H1 (cell line): ENCODE measurements at regions not wholly inside any gene's neighbourhood (a gene's known extent, or its start where the extent isn't known, plus 50 kb on each side); places are given as distances from the start of the nearest gene placed in this dataset.

ENCODE experiments used
- CTCF ChIA-PET: fragments of 300-600 bp; sonication (Branson Sonifier 250); formaldehyde crosslinking; loops from one replicate; lab custom pipeline; 2021; ENCODE audit not compliant: partially characterized antibody; lab: Charles Lee
- POLR2A ChIA-PET: fragments of 300-600 bp; sonication (Branson Sonifier 250); formaldehyde crosslinking; loops from one replicate; lab custom pipeline; 2021; ENCODE audit warnings: inconsistent platforms; ENCODE audit not compliant: partially characterized antibody; lab: Charles Lee
- DNase-seq, 2 experiments: peaks; one replicate each; pipeline versions ENCODE4 v3.0.0 to v3.0.0-alpha.2; 2010 to 2022; ENCODE audit warnings: low spot score in 2 of 2, low read depth in 1 of 2, mixed read lengths in 1 of 2
- FAIRE-seq: peaks from 2 replicates; lab custom pipeline; 2011; peaks lifted over from hg19 to GRCh38; lab: Jason Lieb, UNC
- H2AFZ ChIP-seq: 2 replicates; pipeline ENCODE4 v1.8.1; 2012; ENCODE audit warnings: low read length, inconsistent platforms
- H2AK5ac ChIP-seq: 2 replicates; pipeline ENCODE4 v1.6.1; 2013; ENCODE audit warnings: low read depth, low read length
- H2BK120ac ChIP-seq: replicated peaks from 2 replicates; pipeline ENCODE3; 2013; ENCODE audit warnings: low read depth, low read length, inconsistent platforms
- H2BK12ac ChIP-seq: 2 replicates; pipeline ENCODE4 v1.6.1; 2013; ENCODE audit warnings: low read depth, low read length
- H2BK15ac ChIP-seq: 2 replicates; pipeline ENCODE4 v1.6.1; 2013; ENCODE audit warnings: low read length
- H2BK20ac ChIP-seq: 2 replicates; pipeline ENCODE4 v1.6.1; 2013; ENCODE audit warnings: low read length
- H2BK5ac ChIP-seq: 2 replicates; pipeline ENCODE4 v1.6.1; 2013; ENCODE audit warnings: low read depth, low read length
- H3K14ac ChIP-seq: 2 replicates; pipeline ENCODE4 v1.6.1; 2013; ENCODE audit warnings: inconsistent platforms; ENCODE audit not compliant: insufficient read length
- H3K18ac ChIP-seq: 2 replicates; pipeline ENCODE4 v1.6.1; 2013; ENCODE audit warnings: low read length; ENCODE audit errors: extremely low read depth
- H3K23ac ChIP-seq: 2 replicates; pipeline ENCODE4 v1.6.1; 2013; ENCODE audit warnings: inconsistent platforms; ENCODE audit not compliant: insufficient read length
- H3K23me2 ChIP-seq: 2 replicates; pipeline ENCODE4 v1.6.1; 2013; ENCODE audit warnings: low read depth, low read length
- H3K27ac ChIP-seq: 2 replicates; pipeline ENCODE4 v1.6.1; 2011; ENCODE audit warnings: low read depth, low read length, inconsistent platforms
- H3K27me3 ChIP-seq, 4 experiments: replicated peaks in 1 of 4; 1 replicate in 1 of 4; 2 replicates in 3 of 4; pipeline versions ENCODE4 v1.6.1 to v1.8.1; 2011 to 2013; ENCODE audit warnings: low read length in 3 of 4, mild to moderate bottlenecking in 3 of 4, inconsistent platforms in 2 of 4, mixed read lengths in 2 of 4, moderate library complexity in 1 of 4; ENCODE audit not compliant: control insufficient read depth in 3 of 4, insufficient read depth in 3 of 4; ENCODE audit errors: extremely low read depth in 1 of 4
- H3K36me3 ChIP-seq, 4 experiments: 2 replicates each; pipeline versions ENCODE4 v1.6.1 to v1.8.1; 2011 to 2013; ENCODE audit warnings: mild to moderate bottlenecking in 4 of 4, low read length in 3 of 4, moderate library complexity in 2 of 4, control low read depth in 1 of 4, inconsistent platforms in 1 of 4; ENCODE audit not compliant: insufficient read depth in 4 of 4, control insufficient read depth in 2 of 4
- H3K4ac ChIP-seq: replicated peaks from 2 replicates; pipeline ENCODE3; 2013; ENCODE audit warnings: low read length, low read depth, mixed read lengths, inconsistent platforms; ENCODE audit not compliant: insufficient read length
- H3K4me1 ChIP-seq, 4 experiments: replicated peaks in 1 of 4; 1 replicate in 1 of 4; 2 replicates in 3 of 4; pipeline versions ENCODE4 v1.6.1 to v1.8.1; 2011 to 2013; ENCODE audit warnings: low read length in 3 of 4, inconsistent platforms in 2 of 4, mixed read lengths in 1 of 4; ENCODE audit not compliant: insufficient read depth in 4 of 4, control insufficient read depth in 3 of 4
- H3K4me2 ChIP-seq, 2 experiments: 2 replicates each; pipeline versions ENCODE4 v1.6.1 to v1.8.1; 2011 to 2013; ENCODE audit warnings: low read depth in 2 of 2, low read length in 2 of 2, control low read depth in 1 of 2, inconsistent platforms in 1 of 2, mild to moderate bottlenecking in 1 of 2; ENCODE audit not compliant: insufficient read depth in 1 of 2
- H3K4me3 ChIP-seq, 4 experiments: fragments of 200-600, 300-600 bp in 1 of 4; sonication (generic), shearing (Covaris generic), sonication (Bioruptor Twin) in 1 of 4; 2 replicates each; pipeline versions ENCODE4 v1.5.1 to v1.8.1; 2011 to 2016; ENCODE audit warnings: low read length in 4 of 4, low read depth in 3 of 4, control low read depth in 2 of 4, inconsistent platforms in 2 of 4, mild to moderate bottlenecking in 2 of 4, mixed read lengths in 1 of 4, moderate library complexity in 1 of 4; ENCODE audit not compliant: insufficient read depth in 2 of 4; ENCODE audit errors: extremely low read depth in 1 of 4
- H3K56ac ChIP-seq: replicated peaks from 2 replicates; pipeline ENCODE3; 2013; ENCODE audit warnings: low read depth, mild to moderate bottlenecking, mixed read lengths, low read length, inconsistent platforms; ENCODE audit not compliant: insufficient read length
- H3K79me1 ChIP-seq: 2 replicates; pipeline ENCODE4 v1.6.1; 2013; ENCODE audit warnings: low read depth, low read length, control low read depth
- H3K79me2 ChIP-seq, 2 experiments: 2 replicates each; pipeline versions ENCODE4 v1.6.1 to v1.8.1; 2012 to 2013; ENCODE audit warnings: low read length in 2 of 2, mild to moderate bottlenecking in 2 of 2, inconsistent platforms in 1 of 2; ENCODE audit not compliant: insufficient read depth in 2 of 2, control insufficient read depth in 1 of 2
- H3K9ac ChIP-seq, 4 experiments: replicated peaks in 1 of 4; 1 replicate in 1 of 4; 2 replicates in 3 of 4; pipeline versions ENCODE4 v1.6.1 to v1.8.1; 2011 to 2013; ENCODE audit warnings: low read depth in 3 of 4, low read length in 3 of 4, control low read depth in 2 of 4, mild to moderate bottlenecking in 2 of 4, moderate library complexity in 2 of 4, inconsistent platforms in 1 of 4; ENCODE audit errors: extremely low read depth in 1 of 4
- H3K9me3 ChIP-seq, 2 experiments: 2 replicates each; pipeline versions ENCODE4 v1.6.1 to v1.8.1; 2012 to 2013; ENCODE audit warnings: mild to moderate bottlenecking in 2 of 2, moderate library complexity in 2 of 2, control low read depth in 1 of 2, inconsistent platforms in 1 of 2, low read depth in 1 of 2, low read length in 1 of 2, mixed read lengths in 1 of 2; ENCODE audit not compliant: insufficient read depth in 2 of 2
- H4K20me1 ChIP-seq, 2 experiments: replicated peaks in 1 of 2; 2 replicates each; pipeline versions ENCODE3 to v1.8.1; 2011 to 2013; ENCODE audit warnings: inconsistent platforms in 2 of 2, low read length in 2 of 2, mild to moderate bottlenecking in 1 of 2; ENCODE audit not compliant: insufficient read depth in 2 of 2, control insufficient read depth in 1 of 2
- H4K5ac ChIP-seq: 2 replicates; pipeline ENCODE4 v1.6.1; 2013; ENCODE audit warnings: low read length, low read depth, mixed read lengths, inconsistent platforms; ENCODE audit not compliant: insufficient read length
- H4K8ac ChIP-seq: 2 replicates; pipeline ENCODE4 v1.8.0; 2013; ENCODE audit warnings: mild to moderate bottlenecking, moderate library complexity, low read length, inconsistent platforms; ENCODE audit not compliant: insufficient read depth; ENCODE audit errors: extremely low read depth
- H4K91ac ChIP-seq: replicated peaks from 2 replicates; pipeline ENCODE3; 2013; ENCODE audit warnings: low read length, mixed read lengths, inconsistent platforms; ENCODE audit not compliant: insufficient read length
- ASH2L ChIP-seq: fragments of 200-600, 300-600 bp; sonication (generic); IDR thresholded peaks from one replicate; pipeline ENCODE4 v1.7.1; 2017; ENCODE audit warnings: low read length
- ATF3 ChIP-seq: IDR thresholded peaks from 2 replicates; pipeline ENCODE4 v1.6.1; 2011; ENCODE audit warnings: low read depth, mild to moderate bottlenecking, low read length; ENCODE audit not compliant: insufficient read depth
- CREB1 ChIP-seq: IDR thresholded peaks from 2 replicates; pipeline ENCODE4 v1.6.1; 2012; ENCODE audit warnings: inconsistent platforms
- GTF2F1 ChIP-seq: IDR thresholded peaks from 2 replicates; pipeline ENCODE4 v1.6.1; 2012; ENCODE audit warnings: low read depth, low read length, improper control_type of control experiment, borderline replicate concordance
- HDAC6 ChIP-seq: IDR thresholded peaks from one replicate; pipeline ENCODE4 v1.7.1; 2012; ENCODE audit warnings: low read depth, mild to moderate bottlenecking, inconsistent platforms, low read length, moderate library complexity
- JUND ChIP-seq: IDR thresholded peaks from 2 replicates; pipeline ENCODE4 v1.6.1; 2011; ENCODE audit warnings: mild to moderate bottlenecking, improper control_type of control experiment, low read length
- KDM4A ChIP-seq: IDR thresholded peaks from one replicate; pipeline ENCODE4 v1.7.1; 2012; ENCODE audit warnings: low read depth, mild to moderate bottlenecking, moderate library complexity, low read length, inconsistent platforms; ENCODE audit not compliant: severe bottlenecking
- RFX5 ChIP-seq: IDR thresholded peaks from 2 replicates; pipeline ENCODE4 v1.6.1; 2011; ENCODE audit warnings: low read depth, low read length, improper control_type of control experiment, borderline replicate concordance
- SAP30 ChIP-seq: fragments of 300-600 bp; sonication (generic); IDR thresholded peaks from 2 replicates; pipeline ENCODE4 v1.7.1; 2012; ENCODE audit warnings: low read length, moderate library complexity, mild to moderate bottlenecking, inconsistent platforms; ENCODE audit not compliant: insufficient read depth, insufficient replicate concordance
- SUZ12 ChIP-seq: fragments of 200-600 bp; sonication (generic); IDR thresholded peaks from 2 replicates; pipeline ENCODE4 v1.6.1; 2012; ENCODE audit warnings: mild to moderate bottlenecking, inconsistent platforms, low read length, moderate library complexity, mixed read lengths
- TCF12 ChIP-seq: IDR thresholded peaks from 2 replicates; pipeline ENCODE4 v1.6.1; 2011; ENCODE audit warnings: low read depth, mild to moderate bottlenecking, low read length
- TEAD4 ChIP-seq: IDR thresholded peaks from 2 replicates; pipeline ENCODE4 v1.6.1; 2012; ENCODE audit warnings: low read depth, low read length, inconsistent platforms, mixed read lengths
- USF2 ChIP-seq: IDR thresholded peaks from 2 replicates; pipeline ENCODE4 v1.6.1; 2011; ENCODE audit warnings: low read length, improper control_type of control experiment
- WGBS, 2 experiments: shearing (Covaris generic) in 1 of 2; methylation state at CpG; one replicate each; pipeline versions ENCODE4 v1.1.6 to v1.1.7; 2013 to 2015; ENCODE audit warnings: low lambda C conversion rate in 2 of 2, mixed read lengths in 2 of 2, inconsistent platforms in 1 of 2, low coverage in 1 of 2, missing lambda C conversion rate in 1 of 2; ENCODE audit not compliant: insufficient replicate concordance in 2 of 2, insufficient coverage in 1 of 2, insufficient read length in 1 of 2; ENCODE audit errors: extremely low coverage in 1 of 2, missing lambda C conversion rate in 1 of 2; 5-methylcytosine and 5-hydroxymethylcytosine counted together

GRCh38 chr5:167712986-167713585 is 578.4 kb upstream of the WWC1 start:
- FAIRE-seq: no peak
- DNase-seq: no peak
- CTCF ChIA-PET: interaction anchor here (0.9 to 5.7 kb wide), 3 partner anchors 10 to 334 kb away, joined by 3 to 24 read pairs (median 3); no protein-coding TSS in a partner anchor
- TF ChIP-seq SAP30 (no peak), KDM4A (no peak), CREB1 (no peak), ASH2L (no peak), HDAC6 (no peak), GTF2F1 (no peak), TCF12 (no peak), USF2 (no peak), RFX5 (no peak), ATF3 (no peak), JUND (no peak), SUZ12 (no peak), TEAD4 (no peak)

More at GRCh38 chr5:167712986-167713585, 578.4 kb upstream of the WWC1 start:
- Histone ChIP-seq H3K27me3 (no peaks in the 10 kb centered on the region), H3K4ac (no peak overlapping the region), H3K23me2 (no peaks in the 10 kb centered on the region), H3K9me3 (no peaks in the 10 kb centered on the region), H3K79me1 (no peaks in the 10 kb centered on the region; the same call in 1 of the 2 replicates), H3K4me2 (no peak overlapping the region), H2AK5ac (no peak overlapping the region), H3K36me3 (no peaks in the 10 kb centered on the region), H3K9ac (no peak overlapping the region), H4K5ac (no peak overlapping the region), H3K27ac (no peak overlapping the region), H4K91ac (no peak overlapping the region), H2BK120ac (no peak overlapping the region), H3K14ac (no peak overlapping the region), H3K18ac (no peak overlapping the region), H4K20me1 (no peaks in the 10 kb centered on the region), H2AFZ (no peak overlapping the region), H3K79me2 (no peaks in the 10 kb centered on the region), H2BK15ac (0 out of 2 replicates have a peak overlapping the region, but pooled peaks have one; percentile 14), H3K56ac (no peak overlapping the region), H2BK5ac (no peak overlapping the region), H3K23ac (no peak overlapping the region), H4K8ac (no peak overlapping the region), H3K4me3 (no peak overlapping the region), H2BK12ac (no peak overlapping the region), H3K4me1 (no peaks in the 10 kb centered on the region), H2BK20ac (no peak overlapping the region)
- POLR2A ChIA-PET: no interaction called here
- 90% methylated on average over 7 of the region's 7 CpGs; no CpG with 5 or more reads in 1 of the 2 experiments for WGBS, 2 experiments
